ENCODE measurements at regions not wholly inside any gene's neighbourhood (a gene's known extent, or its start where the extent isn't known, plus 50 kb on each side); places are given as distances from the start of the nearest gene placed in this dataset.

DNA sequence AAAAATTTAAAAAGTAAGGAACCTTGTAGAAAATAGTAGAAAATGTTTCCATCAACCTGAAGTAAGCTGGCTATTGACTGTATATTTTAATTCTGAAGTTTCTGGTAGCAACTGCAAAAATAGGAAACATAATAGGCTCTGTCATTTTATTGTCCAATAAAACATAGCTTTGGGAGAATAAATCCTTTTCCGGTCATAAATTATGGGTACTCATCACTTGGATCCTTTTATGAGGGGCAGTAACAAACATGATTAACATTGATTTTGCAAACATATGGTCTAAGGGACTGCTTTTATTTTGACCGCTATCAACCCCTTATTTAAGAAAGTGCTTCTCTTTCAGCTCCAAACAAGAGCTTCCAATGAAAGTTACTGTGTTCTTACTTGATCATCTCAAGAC, 495.9 kb upstream of the ANKRD30A start:
- TF ChIP-seq, protein P1, sequence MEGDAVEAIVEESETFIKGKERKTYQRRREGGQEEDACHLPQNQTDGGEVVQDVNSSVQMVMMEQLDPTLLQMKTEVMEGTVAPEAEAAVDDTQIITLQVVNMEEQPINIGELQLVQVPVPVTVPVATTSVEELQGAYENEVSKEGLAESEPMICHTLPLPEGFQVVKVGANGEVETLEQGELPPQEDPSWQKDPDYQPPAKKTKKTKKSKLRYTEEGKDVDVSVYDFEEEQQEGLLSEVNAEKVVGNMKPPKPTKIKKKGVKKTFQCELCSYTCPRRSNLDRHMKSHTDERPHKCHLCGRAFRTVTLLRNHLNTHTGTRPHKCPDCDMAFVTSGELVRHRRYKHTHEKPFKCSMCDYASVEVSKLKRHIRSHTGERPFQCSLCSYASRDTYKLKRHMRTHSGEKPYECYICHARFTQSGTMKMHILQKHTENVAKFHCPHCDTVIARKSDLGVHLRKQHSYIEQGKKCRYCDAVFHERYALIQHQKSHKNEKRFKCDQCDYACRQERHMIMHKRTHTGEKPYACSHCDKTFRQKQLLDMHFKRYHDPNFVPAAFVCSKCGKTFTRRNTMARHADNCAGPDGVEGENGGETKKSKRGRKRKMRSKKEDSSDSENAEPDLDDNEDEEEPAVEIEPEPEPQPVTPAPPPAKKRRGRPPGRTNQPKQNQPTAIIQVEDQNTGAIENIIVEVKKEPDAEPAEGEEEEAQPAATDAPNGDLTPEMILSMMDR (conservative IDR thresholded peaks at IDR 0.05; ENCODE audit: low read length): no peak
- no peak for TF ChIP-seq EZH2phosphoT487 (IDR thresholded peaks at IDR 0.05; ENCODE audit: borderline replicate concordance)

Measured in Loucy (cell line).